ENCODE measurements at regions not wholly inside any gene's neighbourhood (a gene's known extent, or its start where the extent isn't known, plus 50 kb on each side); places are given as distances from the start of the nearest gene placed in this dataset.

- no peak for DNase-seq
These were observed 915.6 kb downstream of the TBC1D22A start for GRCh38 chr22:47678048-47678447.

- no peak for DNase-seq
These were observed 914.2 kb downstream of the TBC1D22A start for GRCh38 chr22:47676685-47677084.

- no peak for DNase-seq
These were observed 912.1 kb downstream of the TBC1D22A start for GRCh38 chr22:47674600-47674999.

- DNase-seq, result no peak
These were observed 911.1 kb downstream of the TBC1D22A start for GRCh38 chr22:47673557-47673956.

- no peak for DNase-seq
These were observed 910.1 kb downstream of the TBC1D22A start for GRCh38 chr22:47672526-47672925.

- DNase-seq, result no peak
These were observed 902.7 kb downstream of the TBC1D22A start for GRCh38 chr22:47665151-47665550.

GRCh38 chr22:47663615-47664605, 901.5 kb downstream of the TBC1D22A start:
- DNase-seq, result no peak

- no peak for DNase-seq
These were observed 897.2 kb downstream of the TBC1D22A start for GRCh38 chr22:47659467-47660223.

GRCh38 chr22:47658182-47658581, 895.7 kb downstream of the TBC1D22A start:
- DNase-seq, result no peak

GRCh38 chr22:47657224-47657623, 894.8 kb downstream of the TBC1D22A start:
- DNase-seq, result no peak

- no peak for DNase-seq
These were observed 894.4 kb downstream of the TBC1D22A start for GRCh38 chr22:47656806-47657205.

GRCh38 chr22:47655930-47656329, 893.5 kb downstream of the TBC1D22A start:
- DNase-seq, result no peak

GRCh38 chr22:47654922-47655491, 892.6 kb downstream of the TBC1D22A start:
- no peak for DNase-seq

- DNase-seq, result no peak
These were observed 891.5 kb downstream of the TBC1D22A start for GRCh38 chr22:47653921-47654320.

- no peak for DNase-seq
These were observed 889.0 kb downstream of the TBC1D22A start for GRCh38 chr22:47651216-47651987.

- DNase-seq, result no peak
These were observed 885.3 kb downstream of the TBC1D22A start for GRCh38 chr22:47647720-47648119.

GRCh38 chr22:47647181-47647580, 884.7 kb downstream of the TBC1D22A start:
- no peak for DNase-seq

GRCh38 chr22:47645923-47646322, 883.5 kb downstream of the TBC1D22A start:
- DNase-seq, result no peak

GRCh38 chr22:47645450-47645914, 883.0 kb downstream of the TBC1D22A start:
- no peak for DNase-seq

GRCh38 chr22:47634347-47634746, 871.9 kb downstream of the TBC1D22A start:
- DNase-seq, result no peak

GRCh38 chr22:47633111-47633510, 870.7 kb downstream of the TBC1D22A start:
- no peak for DNase-seq

- DNase-seq, result no peak
These were observed 870.3 kb downstream of the TBC1D22A start for GRCh38 chr22:47632701-47633100.

Data from activated CD4-positive, alpha-beta T cell treated with anti-CD3 and anti-CD28 coated beads, Interleukin-2, amount 50 U/mL, for 16 hours (primary cell).